Erythroblast (primary cell): ENCODE measurements at regions not wholly inside any gene's neighbourhood (a gene's known extent, or its start where the extent isn't known, plus 50 kb on each side); places are given as distances from the start of the nearest gene placed in this dataset.

Experiments used
- GATA1 ChIP-seq: IDR thresholded peaks from 2 replicates; pipeline ENCODE4 v1.6.1; 2011; ENCODE audit warnings: low read depth, mild to moderate bottlenecking, control low read depth, low read length, moderate library complexity
- POLR2A ChIP-seq: IDR thresholded peaks from 2 replicates; pipeline ENCODE4 v1.6.1; 2011; ENCODE audit warnings: mild to moderate bottlenecking, low read length

DNA sequence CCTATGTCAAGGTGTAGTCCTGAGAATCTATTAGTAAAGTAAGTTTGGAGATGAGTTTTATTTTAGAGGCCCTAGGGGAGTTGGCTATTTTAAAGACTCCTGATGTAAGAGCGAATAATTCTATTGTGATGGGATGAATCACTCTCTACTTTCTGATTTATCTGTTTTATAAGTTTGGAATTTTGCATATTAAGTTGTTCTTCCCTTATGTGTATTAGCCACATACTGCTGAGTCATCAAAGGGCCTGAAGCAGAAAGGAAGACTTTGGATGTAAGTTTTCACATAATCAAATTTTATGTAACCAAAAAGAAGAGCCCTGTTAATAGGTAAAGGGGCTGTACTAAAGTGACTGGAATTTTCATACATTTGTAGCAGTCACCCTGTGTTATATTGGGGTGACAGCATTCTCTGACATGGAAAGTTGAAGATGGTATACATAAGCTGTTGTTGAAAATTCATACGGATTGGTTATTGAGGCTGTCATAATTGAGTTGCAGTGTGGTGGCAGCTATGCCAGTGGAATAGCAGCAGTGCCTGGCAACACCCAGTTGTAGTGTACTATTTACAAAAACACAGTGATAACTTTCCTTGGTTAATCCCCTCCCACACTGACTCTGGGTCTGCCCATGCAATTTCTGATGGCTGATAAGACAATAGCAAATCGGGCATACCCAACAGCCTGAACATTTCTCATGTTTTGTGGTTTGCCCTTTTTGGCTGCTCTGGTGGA is 90.6 kb upstream of the NTM start:
- TF ChIP-seq POLR2A (no peak), GATA1 (no peak)
